IPS-18c (cell line): ENCODE measurements at regions not wholly inside any gene's neighbourhood (a gene's known extent, or its start where the extent isn't known, plus 50 kb on each side); places are given as distances from the start of the nearest gene placed in this dataset.
"Not testable (repeated sequence)": the region's sequence is repeated elsewhere in the genome, so short reads cannot be mapped to it uniquely, and the experiment has no call there.

Experiments used
- H3K4me3 ChIP-seq: 2 replicates; pipeline ENCODE4 v1.7.0; 2013; ENCODE audit warnings: low read depth, mild to moderate bottlenecking, low read length, moderate library complexity; ENCODE audit not compliant: insufficient read depth
- H3K9me3 ChIP-seq: one replicate; pipeline ENCODE4 v1.6.1; 2013; ENCODE audit warnings: mild to moderate bottlenecking, low read length, moderate library complexity; ENCODE audit not compliant: control insufficient read depth, insufficient read depth

GRCh38 chr20:17863209-17863576, 105.4 kb downstream of the SNX5 start:
- H3K4me3 ChIP-seq, result no peak overlapping the region
- no peaks in the 10 kb centered on the region for H3K9me3 ChIP-seq

- Histone ChIP-seq H3K9me3 (no peaks in the 10 kb centered on the region), H3K4me3 (no peak overlapping the region)
These were observed 106.4 kb downstream of the SNX5 start for GRCh38 chr20:17862171-17862570.

DNA sequence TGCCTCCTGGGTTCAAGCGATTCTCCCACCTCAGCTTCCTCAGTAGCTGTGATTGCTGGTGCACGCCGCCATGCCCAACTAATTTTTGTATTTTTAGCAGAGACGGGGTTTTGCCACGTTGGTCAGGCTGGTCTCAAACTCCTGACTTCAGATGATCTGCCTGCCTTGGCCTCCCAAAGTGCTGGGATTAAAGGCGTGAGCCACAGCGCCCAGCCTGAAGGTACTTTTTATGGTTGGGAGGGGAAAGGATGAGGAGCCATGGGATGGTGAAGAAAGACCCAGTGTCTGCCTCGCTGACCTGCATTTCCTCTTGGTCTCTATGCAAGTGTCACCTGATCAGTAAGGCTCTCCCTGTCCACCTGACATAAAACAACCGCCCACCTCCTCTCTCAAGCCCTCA, 107.0 kb downstream of the SNX5 start:
- H3K4me3 ChIP-seq, H3K9me3 ChIP-seq: not testable (repeated sequence)

- Histone ChIP-seq H3K4me3 (no peak overlapping the region), H3K9me3 (no peaks in the 10 kb centered on the region)
These were observed 108.0 kb downstream of the SNX5 start for GRCh38 chr20:17860301-17861197.

- Histone ChIP-seq H3K9me3 (no peaks in the 10 kb centered on the region), H3K4me3 (no peak overlapping the region)
These were observed 108.9 kb downstream of the SNX5 start for GRCh38 chr20:17859616-17860232.

GRCh38 chr20:17859002-17859615, 109.5 kb downstream of the SNX5 start:
- no peaks in the 10 kb centered on the region for H3K9me3 ChIP-seq
- H3K4me3 ChIP-seq, result no peak overlapping the region

DNA sequence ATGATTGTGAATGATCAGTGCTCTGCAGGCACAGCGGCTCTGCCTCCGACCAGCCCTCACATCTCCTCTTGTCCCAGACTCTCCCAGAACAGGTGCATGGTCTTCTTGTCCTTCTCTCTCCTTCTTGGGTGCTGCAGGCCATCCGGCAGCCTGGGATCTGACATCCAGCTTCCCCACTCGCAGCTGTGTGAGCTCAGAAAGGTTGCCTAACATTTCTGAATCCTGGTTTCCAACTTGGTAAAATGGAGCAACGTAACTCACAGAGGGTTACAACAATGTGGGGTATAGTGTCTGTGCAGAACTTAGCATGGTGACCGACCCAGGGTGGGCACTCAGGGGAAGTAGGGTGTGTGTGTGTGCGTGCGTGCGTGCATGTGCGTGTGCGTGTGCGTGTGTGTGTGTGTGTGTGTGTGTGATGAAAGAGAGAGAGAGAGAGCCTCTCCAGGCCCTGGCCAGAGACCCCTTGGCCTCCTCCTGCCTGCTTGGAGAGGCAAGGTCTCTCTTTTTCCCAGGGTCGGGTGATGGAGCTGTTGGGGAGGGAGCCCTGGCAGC, 110.1 kb downstream of the SNX5 start:
- Histone ChIP-seq H3K9me3 (no peaks in the 10 kb centered on the region), H3K4me3 (no peak overlapping the region)

DNA sequence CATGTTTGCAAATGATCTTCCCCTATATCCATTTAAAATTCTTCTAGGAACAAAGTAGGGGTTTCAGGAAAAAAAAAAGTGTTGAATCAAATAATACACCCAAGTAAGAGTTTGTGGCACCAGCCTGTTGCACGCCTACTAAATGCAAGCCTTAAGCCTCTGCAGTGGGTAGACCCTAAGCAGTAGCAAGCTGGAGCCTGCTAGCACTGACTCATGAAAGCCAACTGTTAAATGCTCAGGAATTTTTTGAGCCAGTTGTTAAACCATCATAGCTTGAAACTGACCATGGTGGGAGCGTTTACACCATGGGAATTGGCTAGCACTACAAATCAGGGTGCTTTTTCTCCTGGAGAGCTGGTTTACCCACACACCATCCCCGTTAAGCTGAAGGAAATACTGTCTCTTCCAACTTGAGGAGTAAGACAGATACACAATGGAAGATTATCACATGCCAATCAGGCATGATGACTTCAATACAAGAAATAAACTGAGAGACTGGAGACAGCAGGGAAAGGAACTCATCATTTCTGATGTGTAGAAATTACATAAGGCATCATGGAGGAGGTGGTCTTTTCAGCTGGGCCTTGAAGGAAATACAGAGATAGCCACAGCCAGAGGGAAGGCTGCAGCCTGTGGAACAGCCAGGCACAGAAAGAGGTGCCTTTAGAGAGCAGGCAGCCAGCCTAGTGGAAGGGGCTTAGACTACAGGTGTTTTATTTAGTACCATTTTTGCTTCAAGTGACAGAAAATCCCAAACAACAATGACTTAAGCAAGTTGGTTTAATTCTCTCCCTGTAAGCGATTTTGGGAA, 110.8 kb downstream of the SNX5 start:
- Histone ChIP-seq H3K9me3 (no peaks in the 10 kb centered on the region), H3K4me3 (no peak overlapping the region)

- H3K4me3 ChIP-seq, result no peak overlapping the region
- H3K9me3 ChIP-seq, result no peaks in the 10 kb centered on the region
These were observed 111.6 kb downstream of the SNX5 start for GRCh38 chr20:17856837-17857605.

DNA sequence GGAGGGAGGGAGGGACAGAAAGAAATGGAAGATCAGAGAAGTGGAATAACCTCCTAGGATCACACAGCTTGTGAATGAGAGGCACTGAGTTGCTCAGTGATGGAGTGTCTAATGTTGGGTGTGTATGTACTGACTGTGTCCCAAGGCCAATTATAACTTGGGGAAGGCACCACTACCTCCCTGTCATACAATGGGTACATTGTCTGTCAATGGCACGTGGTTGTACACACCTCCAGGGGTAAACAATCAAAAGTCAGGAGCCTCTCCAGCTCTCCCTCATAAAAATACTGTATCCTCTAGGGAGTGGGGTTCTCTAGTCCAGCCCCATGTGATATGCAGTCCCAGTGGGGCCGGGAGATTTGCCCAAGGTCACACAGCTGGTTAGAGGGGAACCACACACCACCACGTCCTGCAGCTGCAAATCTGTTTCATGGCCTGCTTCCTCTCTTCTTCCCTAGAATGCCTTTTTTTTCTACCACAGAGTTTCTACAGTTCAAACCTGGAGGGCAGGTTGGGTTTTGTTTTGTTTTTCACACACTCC, 112.5 kb downstream of the SNX5 start:
- no peak overlapping the region for H3K4me3 ChIP-seq

DNA sequence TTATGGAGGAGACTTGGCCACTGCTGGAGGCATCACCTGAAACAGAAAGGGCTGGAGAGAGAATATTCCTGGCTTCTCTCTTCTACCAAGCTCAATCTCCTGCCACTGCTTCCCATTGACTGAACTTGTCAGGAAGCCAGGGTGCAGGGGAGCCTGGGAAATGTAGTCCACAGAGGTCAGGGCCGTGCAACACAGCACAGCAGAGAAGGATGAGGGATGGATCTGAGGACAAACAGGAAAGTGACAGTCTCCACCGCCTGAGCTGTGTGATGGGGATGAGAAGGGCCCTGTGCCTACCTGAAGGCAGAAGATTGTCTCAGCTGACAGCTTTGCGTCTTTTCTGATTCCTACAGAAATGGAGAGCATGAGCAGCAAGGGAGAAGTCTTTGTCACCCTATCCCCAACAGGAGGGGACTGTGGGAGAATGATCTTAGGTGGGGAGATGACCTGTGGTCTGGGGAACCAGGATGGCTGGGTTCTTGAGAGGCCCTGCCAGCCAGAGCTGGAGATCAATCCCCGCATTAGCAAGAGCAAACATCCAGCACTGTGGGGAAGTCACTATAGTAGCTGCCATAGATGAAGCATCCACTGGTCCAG, 114.2 kb downstream of the SNX5 start:
- Histone ChIP-seq H3K4me3 (no peak overlapping the region), H3K9me3 (no peaks in the 10 kb centered on the region)

More for the DNA sequence above, 112.5 kb downstream of the SNX5 start:
- H3K9me3 ChIP-seq, result no peaks in the 10 kb centered on the region

DNA sequence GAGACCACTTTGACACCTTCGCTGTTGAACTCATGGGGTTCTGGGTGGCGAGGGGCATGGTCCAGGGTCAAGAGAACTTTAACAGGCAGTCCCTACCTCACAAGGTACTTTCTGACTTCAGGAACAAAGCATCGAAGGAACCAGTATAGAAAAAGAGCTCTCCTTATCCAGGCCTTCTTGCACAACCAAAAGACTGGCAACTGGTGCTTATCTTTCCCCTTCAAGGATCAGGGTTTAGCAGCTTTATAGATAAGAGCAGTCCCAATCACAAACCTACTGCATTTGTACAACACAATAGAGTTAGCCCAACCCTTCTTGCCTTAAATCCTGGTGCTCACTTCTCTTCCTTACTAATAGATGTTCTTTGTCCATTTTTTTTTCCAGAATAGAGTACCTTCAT, 116.3 kb downstream of the SNX5 start:
- H3K9me3 ChIP-seq, result no peaks in the 10 kb centered on the region

GRCh38 chr20:17850684-17851026, 117.9 kb downstream of the SNX5 start:
- Histone ChIP-seq H3K9me3 (no peaks in the 10 kb centered on the region), H3K4me3 (no peak overlapping the region)

More for the DNA sequence above, 116.3 kb downstream of the SNX5 start:
- H3K4me3 ChIP-seq, result no peak overlapping the region

- no peak overlapping the region for H3K4me3 ChIP-seq
- H3K9me3 ChIP-seq, result no peaks in the 10 kb centered on the region
These were observed 118.5 kb downstream of the SNX5 start for GRCh38 chr20:17849901-17850683.

DNA sequence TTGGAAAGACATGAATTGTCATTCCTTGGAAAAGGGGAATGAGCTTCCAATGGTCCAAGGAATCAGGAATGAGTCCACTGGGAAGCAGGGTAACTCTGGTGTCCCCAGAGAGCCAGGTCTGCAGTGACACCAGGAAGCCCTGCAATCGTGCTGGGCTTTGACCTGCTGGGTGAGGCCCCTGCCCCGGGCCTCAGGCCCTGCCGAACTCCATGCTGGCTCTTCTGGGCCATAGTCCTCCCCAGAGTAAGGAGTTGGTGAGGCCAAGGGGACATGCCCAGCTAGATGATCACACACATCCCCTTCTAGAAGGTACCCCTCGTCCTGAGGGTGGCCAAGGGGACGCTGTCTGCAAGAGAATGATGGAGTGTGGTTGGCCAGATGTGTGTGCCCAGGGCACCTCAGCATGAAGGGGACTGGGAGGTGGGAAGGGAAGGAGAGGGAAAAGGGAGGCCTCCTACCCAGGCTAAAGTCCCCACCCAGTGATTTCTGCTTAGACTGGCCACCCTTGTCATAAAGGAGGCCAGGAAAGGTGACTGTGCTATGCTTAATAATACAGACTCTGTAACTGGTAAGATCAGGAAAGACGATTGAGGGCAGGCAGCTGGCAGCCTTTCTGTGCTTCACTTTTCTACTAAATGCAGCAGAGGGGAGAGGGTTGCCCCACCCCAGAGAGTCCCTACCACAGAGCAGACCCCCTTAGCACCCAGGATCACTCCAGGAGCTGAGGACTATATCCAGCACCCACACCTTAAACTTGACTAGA, 119.3 kb downstream of the SNX5 start:
- H3K4me3 ChIP-seq, result no peak overlapping the region
- no peaks in the 10 kb centered on the region for H3K9me3 ChIP-seq
